ENCODE measurements at regions not wholly inside any gene's neighbourhood (a gene's known extent, or its start where the extent isn't known, plus 50 kb on each side); places are given as distances from the start of the nearest gene placed in this dataset.

- TF ChIP-seq CTCF (IDR thresholded peaks at IDR 0.05; ENCODE audit: low read length) (no peak), EZH2 (optimal IDR thresholded peaks at IDR 0.05; ENCODE audit: low read depth, low read length) (no peak), EZH2phosphoT487 (IDR thresholded peaks at IDR 0.05; ENCODE audit: low read length) (no peak)
Observed at GRCh38 chr1:229192853-229193252, 78.1 kb upstream of the RAB4A start.
